DND-41 (cell line): ENCODE measurements at regions not wholly inside any gene's neighbourhood (a gene's known extent, or its start where the extent isn't known, plus 50 kb on each side); places are given as distances from the start of the nearest gene placed in this dataset.

ENCODE experiments used
- ATAC-seq: fragments of 200-7000 bp; cut with Tn5 transposase; 3 replicates; pipeline ENCODE4 v1.9.1; 2021; ENCODE audit warnings: low read depth; ENCODE audit not compliant: insufficient read depth
- DNase-seq: peaks from one replicate; pipeline ENCODE4 v3.0.0-alpha.2; 2020
- H2AFZ ChIP-seq: 2 replicates; pipeline ENCODE4 v1.6.0; 2012; ENCODE audit warnings: low read depth, low read length
- H3K27ac ChIP-seq: 2 replicates; pipeline ENCODE4 v1.5.1; 2012; ENCODE audit warnings: low read length, inconsistent platforms
- H3K27me3 ChIP-seq: fragments of 200-600 bp; sonication (generic); 2 replicates; pipeline ENCODE4 v1.6.0; 2012; ENCODE audit warnings: low read length, mild to moderate bottlenecking, inconsistent platforms; ENCODE audit not compliant: insufficient read depth, poor library complexity
- H3K36me3 ChIP-seq: 2 replicates; pipeline ENCODE4 v1.5.1; 2012; ENCODE audit warnings: low read length, inconsistent platforms; ENCODE audit not compliant: insufficient read depth
- H3K4me1 ChIP-seq: 2 replicates; pipeline ENCODE4 v1.5.1; 2012; ENCODE audit warnings: mild to moderate bottlenecking, low read length; ENCODE audit not compliant: insufficient read depth
- H3K4me2 ChIP-seq: 2 replicates; pipeline ENCODE4 v1.6.0; 2012; ENCODE audit warnings: mild to moderate bottlenecking, moderate library complexity, low read length, inconsistent platforms; ENCODE audit not compliant: insufficient read depth
- H3K4me3 ChIP-seq, 2 experiments: fragments of 200-600 bp in 1 of 2; shearing (Covaris generic) in 1 of 2; 2 replicates each; pipeline ENCODE4 v1.5.1; 2012 to 2016; ENCODE audit warnings: inconsistent platforms in 2 of 2, low read length in 2 of 2, mild to moderate bottlenecking in 2 of 2, low read depth in 1 of 2, moderate library complexity in 1 of 2
- H3K79me2 ChIP-seq: 2 replicates; pipeline ENCODE4 v1.6.0; 2012; ENCODE audit warnings: low read length, inconsistent platforms; ENCODE audit not compliant: insufficient read depth
- H3K9ac ChIP-seq: 2 replicates; pipeline ENCODE4 v1.6.0; 2012; ENCODE audit warnings: low read depth, mild to moderate bottlenecking, inconsistent platforms, low read length, moderate library complexity
- H3K9me3 ChIP-seq: 2 replicates; pipeline ENCODE4 v1.5.1; 2012; ENCODE audit warnings: low read length, moderate library complexity, mild to moderate bottlenecking, inconsistent platforms; ENCODE audit not compliant: insufficient read depth, severe bottlenecking
- H4K20me1 ChIP-seq: 2 replicates; pipeline ENCODE4 v1.6.0; 2012; ENCODE audit warnings: low read length; ENCODE audit not compliant: insufficient read depth
- CTCF ChIP-seq: IDR thresholded peaks from 2 replicates; pipeline ENCODE4 v1.5.1; 2012; ENCODE audit warnings: borderline replicate concordance, low read length, moderate library complexity, mild to moderate bottlenecking; ENCODE audit not compliant: poor library complexity, severe bottlenecking; ENCODE audit errors: extremely low read depth
- EZH2 ChIP-seq: IDR thresholded peaks from 3 replicates; pipeline ENCODE4 v1.6.1; 2012; ENCODE audit warnings: borderline replicate concordance, low read depth, mild to moderate bottlenecking, moderate library complexity, low read length, inconsistent platforms; ENCODE audit not compliant: severe bottlenecking

GRCh38 chr4:108325561-108325960 lies 156.8 kb upstream of the LEF1 start:
- Histone ChIP-seq H4K20me1 (no peaks in the 10 kb centered on the region), H3K27ac (no peak overlapping the region), H3K4me1 (peaks cover 30% of the 10 kb centered on the region), H3K36me3 (no peaks in the 10 kb centered on the region), H2AFZ (no peak overlapping the region), H3K4me3 (no peak overlapping the region), H3K79me2 (no peaks in the 10 kb centered on the region), H3K9me3 (no peaks in the 10 kb centered on the region), H3K9ac (no peak overlapping the region), H3K27me3 (no peaks in the 10 kb centered on the region), H3K4me2 (no peak overlapping the region)
- TF ChIP-seq EZH2 (no peak), CTCF (no peak)
- ATAC-seq (no peak), DNase-seq (no peak)

- ATAC-seq = no peak
- Histone ChIP-seq H3K9ac (no peak overlapping the region), H3K4me1 (peaks cover 30% of the 10 kb centered on the region), H3K4me2 (no peak overlapping the region), H2AFZ (no peak overlapping the region), H3K9me3 (no peaks in the 10 kb centered on the region), H3K36me3 (no peaks in the 10 kb centered on the region), H3K79me2 (no peaks in the 10 kb centered on the region), H3K27ac (no peak overlapping the region), H3K27me3 (no peaks in the 10 kb centered on the region), H4K20me1 (no peaks in the 10 kb centered on the region), H3K4me3 (no peak overlapping the region)
- no peak for DNase-seq
- TF ChIP-seq CTCF (no peak), EZH2 (no peak)
Observed at GRCh38 chr4:108324450-108324849, 155.7 kb upstream of the LEF1 start.

- no peaks in the 10 kb centered on the region for H3K27me3 ChIP-seq
- no peak overlapping the region for H3K9ac ChIP-seq
- no peak overlapping the region for H3K4me2 ChIP-seq
- no peaks in the 10 kb centered on the region for H4K20me1 ChIP-seq
- H3K79me2 ChIP-seq = no peaks in the 10 kb centered on the region
- H3K9me3 ChIP-seq = no peaks in the 10 kb centered on the region
- no peak overlapping the region for H2AFZ ChIP-seq
- TF ChIP-seq EZH2 (no peak), CTCF (no peak)
- H3K36me3 ChIP-seq = no peaks in the 10 kb centered on the region
- no peak overlapping the region for H3K4me3 ChIP-seq
- H3K4me1 ChIP-seq = peaks cover 14% of the 10 kb centered on the region
- H3K27ac ChIP-seq = no peak overlapping the region
- no peak for DNase-seq
- no peak for ATAC-seq
Observed at GRCh38 chr4:108322497-108322896, 153.8 kb upstream of the LEF1 start.

GRCh38 chr4:108320061-108320460 lies 151.3 kb upstream of the LEF1 start:
- ATAC-seq (no peak), DNase-seq (no peak)
- Histone ChIP-seq H3K4me1 (peaks cover 8% of the 10 kb centered on the region), H2AFZ (no peak overlapping the region), H3K4me3 (no peak overlapping the region), H3K79me2 (no peaks in the 10 kb centered on the region), H3K9ac (no peak overlapping the region), H3K4me2 (no peak overlapping the region), H3K27me3 (no peaks in the 10 kb centered on the region), H3K9me3 (no peaks in the 10 kb centered on the region), H3K36me3 (no peaks in the 10 kb centered on the region), H4K20me1 (no peaks in the 10 kb centered on the region), H3K27ac (no peak overlapping the region)
- TF ChIP-seq CTCF (no peak), EZH2 (no peak)
